Calu3 (cell line): ENCODE measurements at regions not wholly inside any gene's neighbourhood (a gene's known extent, or its start where the extent isn't known, plus 50 kb on each side); places are given as distances from the start of the nearest gene placed in this dataset.

Source experiments
- BruUV-seq: library from RNA; stranded (reverse); fragments of 400-500 nt; replicated peaks from 2 replicates; lab custom pipeline; 2021; lab: Mats Ljungman, UMichigan
- CTCF ChIA-PET: fragments of 300-600 bp; sonication (Branson Sonifier 250); formaldehyde crosslinking; loops from one replicate; lab custom pipeline; 2022; ENCODE audit warnings: antibody characterized with exemption; lab: Charles Lee
- DNase-seq: peaks from one replicate; pipeline ENCODE4 v3.0.0; 2022
- H3K27ac Mint-ChIP-seq: one replicate; pipeline ENCODE4 v1.8.0; 2022; ENCODE audit warnings: mixed read lengths; ENCODE audit not compliant: unreplicated experiment
- H3K27me3 Mint-ChIP-seq: one replicate; pipeline ENCODE4 v1.8.0; 2022; ENCODE audit warnings: mixed read lengths; ENCODE audit not compliant: unreplicated experiment
- H3K36me3 Mint-ChIP-seq: one replicate; pipeline ENCODE4 v1.8.0; 2022; ENCODE audit warnings: mild to moderate bottlenecking, moderate library complexity, mixed read lengths; ENCODE audit not compliant: insufficient read depth, unreplicated experiment
- H3K4me1 Mint-ChIP-seq: one replicate; pipeline ENCODE4 v1.8.0; 2022; ENCODE audit warnings: mild to moderate bottlenecking, low read depth, mixed read lengths; ENCODE audit not compliant: unreplicated experiment
- H3K4me3 Mint-ChIP-seq: one replicate; pipeline ENCODE4 v1.8.0; 2022; ENCODE audit warnings: mild to moderate bottlenecking, low read depth, moderate library complexity, mixed read lengths; ENCODE audit not compliant: unreplicated experiment
- H3K9me3 Mint-ChIP-seq: one replicate; pipeline ENCODE4 v1.8.0; 2022; ENCODE audit warnings: low read depth, mixed read lengths; ENCODE audit not compliant: unreplicated experiment
- intact Hi-C: fragments of 100-400 bp; cut with micrococcal nuclease; formaldehyde crosslinking; loops from one replicate; pipeline ENCODE4 v1.10.0; 2022; ENCODE audit not compliant: unreplicated experiment
- TF ChIP-seq, protein P1 (sequence below): fragments of 200-600 bp; IDR thresholded peaks from one replicate; pipeline ENCODE4 v1.8.0; 2022; ENCODE audit warnings: antibody characterized with exemption; ENCODE audit not compliant: unreplicated experiment

DNA sequence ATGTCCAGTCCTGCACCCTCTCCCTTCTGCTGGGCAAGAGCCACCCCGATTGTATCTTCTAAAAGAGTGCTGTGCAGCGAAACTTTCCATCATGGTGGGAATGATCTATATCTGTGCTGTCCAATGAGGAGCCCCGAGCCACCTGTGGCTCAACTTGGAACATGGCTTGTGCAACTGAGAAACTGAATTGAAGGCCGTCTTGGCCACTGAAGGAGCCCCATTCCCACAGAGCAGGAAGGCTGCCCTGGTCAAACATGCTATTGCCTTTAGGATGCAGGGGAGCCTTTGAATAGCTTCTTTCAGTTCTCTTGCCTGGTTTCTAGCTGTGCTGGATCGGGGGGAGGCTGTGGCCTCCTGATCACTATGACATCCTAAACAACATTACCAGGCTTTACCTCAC is 427.6 kb downstream of the SETD4 start:
- Mint-ChIP-seq H3K4me1 (peaks cover 19% of the 10 kb centered on the region), H3K36me3 (no peaks in the 10 kb centered on the region), H3K4me3 (no peak overlapping the region), H3K9me3 (no peaks in the 10 kb centered on the region), H3K27ac (no peak overlapping the region), H3K27me3 (no peaks in the 10 kb centered on the region)
- intact Hi-C loops, result no loop called here
- DNase-seq, result no peak
- TF ChIP-seq, protein P1, sequence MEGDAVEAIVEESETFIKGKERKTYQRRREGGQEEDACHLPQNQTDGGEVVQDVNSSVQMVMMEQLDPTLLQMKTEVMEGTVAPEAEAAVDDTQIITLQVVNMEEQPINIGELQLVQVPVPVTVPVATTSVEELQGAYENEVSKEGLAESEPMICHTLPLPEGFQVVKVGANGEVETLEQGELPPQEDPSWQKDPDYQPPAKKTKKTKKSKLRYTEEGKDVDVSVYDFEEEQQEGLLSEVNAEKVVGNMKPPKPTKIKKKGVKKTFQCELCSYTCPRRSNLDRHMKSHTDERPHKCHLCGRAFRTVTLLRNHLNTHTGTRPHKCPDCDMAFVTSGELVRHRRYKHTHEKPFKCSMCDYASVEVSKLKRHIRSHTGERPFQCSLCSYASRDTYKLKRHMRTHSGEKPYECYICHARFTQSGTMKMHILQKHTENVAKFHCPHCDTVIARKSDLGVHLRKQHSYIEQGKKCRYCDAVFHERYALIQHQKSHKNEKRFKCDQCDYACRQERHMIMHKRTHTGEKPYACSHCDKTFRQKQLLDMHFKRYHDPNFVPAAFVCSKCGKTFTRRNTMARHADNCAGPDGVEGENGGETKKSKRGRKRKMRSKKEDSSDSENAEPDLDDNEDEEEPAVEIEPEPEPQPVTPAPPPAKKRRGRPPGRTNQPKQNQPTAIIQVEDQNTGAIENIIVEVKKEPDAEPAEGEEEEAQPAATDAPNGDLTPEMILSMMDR, result no peak
- CTCF ChIA-PET, result no interaction called here
- no TSS peak for BruUV-seq

GRCh38 chr21:35628316-35628715 is 432.0 kb downstream of the SETD4 start:
- DNase-seq, result no peak
- BruUV-seq, result no TSS peak
- no peak overlapping the region for H3K4me3 Mint-ChIP-seq
- no peak overlapping the region for H3K27ac Mint-ChIP-seq
- TF ChIP-seq, protein P1, result no peak
- H3K36me3 Mint-ChIP-seq, result no peaks in the 10 kb centered on the region
- no peaks in the 10 kb centered on the region for H3K9me3 Mint-ChIP-seq
- H3K4me1 Mint-ChIP-seq, result no peaks in the 10 kb centered on the region
- no peaks in the 10 kb centered on the region for H3K27me3 Mint-ChIP-seq
- intact Hi-C loops, result no loop called here
- CTCF ChIA-PET, result no interaction called here

DNA sequence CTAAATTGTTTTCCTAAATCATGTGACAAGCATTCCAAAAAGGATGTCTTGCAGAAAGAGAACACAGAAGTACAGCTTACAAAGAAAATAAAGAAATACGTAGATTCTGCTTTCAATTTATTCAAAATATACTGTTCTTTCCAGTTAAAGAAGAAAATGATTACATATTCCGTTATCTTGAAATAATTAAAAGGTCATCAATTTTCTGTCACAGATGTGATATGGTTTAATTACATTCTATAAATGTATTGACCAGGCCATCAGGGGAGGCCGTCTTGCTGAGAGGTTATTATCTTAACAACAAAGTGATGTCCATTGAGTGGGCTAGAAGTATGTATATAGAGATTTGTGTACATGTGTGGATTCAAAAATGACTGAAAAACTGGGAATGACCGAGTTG is 432.9 kb downstream of the SETD4 start:
- TF ChIP-seq, protein P1, result no peak
- Mint-ChIP-seq H3K4me1 (no peaks in the 10 kb centered on the region), H3K27me3 (no peaks in the 10 kb centered on the region), H3K9me3 (no peaks in the 10 kb centered on the region), H3K27ac (no peak overlapping the region), H3K4me3 (no peak overlapping the region), H3K36me3 (no peaks in the 10 kb centered on the region)
- no peak for DNase-seq
- CTCF ChIA-PET, result no interaction called here
- no TSS peak for BruUV-seq
- intact Hi-C loops, result no loop called here

GRCh38 chr21:35625576-35625975 is 434.8 kb downstream of the SETD4 start:
- TF ChIP-seq, protein P1, result no peak
- DNase-seq, result no peak
- no peak overlapping the region for H3K4me3 Mint-ChIP-seq
- intact Hi-C loops, result no loop called here
- no peaks in the 10 kb centered on the region for H3K4me1 Mint-ChIP-seq
- no peaks in the 10 kb centered on the region for H3K9me3 Mint-ChIP-seq
- BruUV-seq, result no TSS peak
- no peak overlapping the region for H3K27ac Mint-ChIP-seq
- H3K27me3 Mint-ChIP-seq, result no peaks in the 10 kb centered on the region
- CTCF ChIA-PET, result interaction anchor here (1.2 kb wide), 1 partner anchor 9 kb away, joined by 5 read pairs; no protein-coding TSS in a partner anchor
- H3K36me3 Mint-ChIP-seq, result no peaks in the 10 kb centered on the region
